OCI-LY7 (cell line): ENCODE measurements at regions not wholly inside any gene's neighbourhood (a gene's known extent, or its start where the extent isn't known, plus 50 kb on each side); places are given as distances from the start of the nearest gene placed in this dataset.

Experiments
- EZH2phosphoT487 ChIP-seq: fragments of 200-600 bp; sonication (generic); IDR thresholded peaks from 2 replicates; pipeline ENCODE4 v1.6.1; 2018; ENCODE audit warnings: low read depth, borderline replicate concordance, mild to moderate bottlenecking, mixed run types, antibody characterized with exemption, low read length, moderate library complexity, mixed read lengths
- TF ChIP-seq, protein P1 (sequence below): fragments of 200-600 bp; sonication (generic); conservative IDR thresholded peaks from 2 replicates; pipeline ENCODE4 v1.5.1; 2014; ENCODE audit warnings: mild to moderate bottlenecking, antibody characterized with exemption, low read length, moderate library complexity, mixed read lengths

DNA sequence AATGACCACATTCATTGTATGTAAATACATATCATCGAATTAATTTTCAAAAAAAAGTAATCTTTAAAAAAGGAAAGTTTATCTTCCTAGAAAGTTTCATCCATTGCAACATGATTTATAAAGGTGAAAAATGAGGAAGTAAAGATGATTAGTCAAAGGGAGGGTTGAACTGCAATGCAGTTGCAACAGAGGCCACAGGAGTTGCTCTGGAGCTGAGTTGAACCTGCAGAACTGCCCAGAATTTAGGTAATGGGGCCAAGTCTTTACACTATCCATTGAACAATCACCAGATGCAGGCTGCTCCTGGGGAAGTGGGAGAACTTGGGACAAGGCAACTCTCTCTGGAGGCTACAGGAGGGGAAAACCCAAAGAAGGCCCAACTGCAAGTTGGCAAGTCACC, 390.7 kb downstream of the METTL4 start:
- TF ChIP-seq, protein P1, sequence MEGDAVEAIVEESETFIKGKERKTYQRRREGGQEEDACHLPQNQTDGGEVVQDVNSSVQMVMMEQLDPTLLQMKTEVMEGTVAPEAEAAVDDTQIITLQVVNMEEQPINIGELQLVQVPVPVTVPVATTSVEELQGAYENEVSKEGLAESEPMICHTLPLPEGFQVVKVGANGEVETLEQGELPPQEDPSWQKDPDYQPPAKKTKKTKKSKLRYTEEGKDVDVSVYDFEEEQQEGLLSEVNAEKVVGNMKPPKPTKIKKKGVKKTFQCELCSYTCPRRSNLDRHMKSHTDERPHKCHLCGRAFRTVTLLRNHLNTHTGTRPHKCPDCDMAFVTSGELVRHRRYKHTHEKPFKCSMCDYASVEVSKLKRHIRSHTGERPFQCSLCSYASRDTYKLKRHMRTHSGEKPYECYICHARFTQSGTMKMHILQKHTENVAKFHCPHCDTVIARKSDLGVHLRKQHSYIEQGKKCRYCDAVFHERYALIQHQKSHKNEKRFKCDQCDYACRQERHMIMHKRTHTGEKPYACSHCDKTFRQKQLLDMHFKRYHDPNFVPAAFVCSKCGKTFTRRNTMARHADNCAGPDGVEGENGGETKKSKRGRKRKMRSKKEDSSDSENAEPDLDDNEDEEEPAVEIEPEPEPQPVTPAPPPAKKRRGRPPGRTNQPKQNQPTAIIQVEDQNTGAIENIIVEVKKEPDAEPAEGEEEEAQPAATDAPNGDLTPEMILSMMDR = no peak
- TF ChIP-seq EZH2phosphoT487 = no peak
